GOT3 (cell line): ENCODE measurements at regions not wholly inside any gene's neighbourhood (a gene's known extent, or its start where the extent isn't known, plus 50 kb on each side); places are given as distances from the start of the nearest gene placed in this dataset.
A peak's percentile ranks its signal among the peaks of the same experiment; 100 is the strongest.

Experiments used
- DNase-seq: peaks from one replicate; lab custom pipeline; 2025; ENCODE audit warnings: mixed read lengths; lab: John Stamatoyannopoulos, UW

GRCh38 chr3:170752571-170753155 lies 117.3 kb downstream of the RPL22L1 start:
- no peak for DNase-seq

- no peak for DNase-seq
Observed at GRCh38 chr3:170751899-170752293, 118.1 kb downstream of the RPL22L1 start.

- peak; percentile 73 for DNase-seq
Observed at GRCh38 chr3:170751083-170751898, 118.7 kb downstream of the RPL22L1 start.

GRCh38 chr3:170750478-170750830 lies 119.5 kb downstream of the RPL22L1 start:
- DNase-seq, result no peak

- no peak for DNase-seq
Observed at GRCh38 chr3:170749765-170750477, 120.1 kb downstream of the RPL22L1 start.

GRCh38 chr3:170749185-170749584 lies 120.8 kb downstream of the RPL22L1 start:
- no peak for DNase-seq

- no peak for DNase-seq
Observed at GRCh38 chr3:170746175-170746942, 123.6 kb downstream of the RPL22L1 start.

GRCh38 chr3:170745211-170745718 lies 124.7 kb downstream of the RPL22L1 start:
- DNase-seq, result no peak

GRCh38 chr3:170741756-170742529 lies 128.1 kb downstream of the RPL22L1 start:
- DNase-seq, result no peak

- DNase-seq, result peak; percentile 60
Observed at GRCh38 chr3:170740726-170741591, 129.0 kb downstream of the RPL22L1 start.

GRCh38 chr3:170740285-170740684 lies 129.7 kb downstream of the RPL22L1 start:
- DNase-seq, result no peak

GRCh38 chr3:170739410-170739809 lies 130.6 kb downstream of the RPL22L1 start:
- no peak for DNase-seq

- no peak for DNase-seq
Observed at GRCh38 chr3:170738766-170739165, 131.2 kb downstream of the RPL22L1 start.

- no peak for DNase-seq
Observed at GRCh38 chr3:170737498-170738162, 132.4 kb downstream of the RPL22L1 start.

GRCh38 chr3:170735821-170736220 lies 134.2 kb downstream of the RPL22L1 start:
- no peak for DNase-seq

GRCh38 chr3:170734735-170735065 lies 135.3 kb downstream of the RPL22L1 start:
- DNase-seq, result no peak

- no peak for DNase-seq
Observed at GRCh38 chr3:170734043-170734734, 135.8 kb downstream of the RPL22L1 start.

- no peak for DNase-seq
Observed at GRCh38 chr3:170732660-170733245, 137.2 kb downstream of the RPL22L1 start.

GRCh38 chr3:170731281-170731680 lies 138.7 kb downstream of the RPL22L1 start:
- no peak for DNase-seq
